CD4-positive, alpha-beta T cell treated with Interferon alpha-2 for 1 hour (primary cell): ENCODE measurements at regions not wholly inside any gene's neighbourhood (a gene's known extent, or its start where the extent isn't known, plus 50 kb on each side); places are given as distances from the start of the nearest gene placed in this dataset.
"Not testable (repeated sequence)": the region's sequence is repeated elsewhere in the genome, so short reads cannot be mapped to it uniquely, and the experiment has no call there.

Experiments
- DNase-seq, 2 donors: peaks; one replicate each; pipeline ENCODE4 v3.0.0-alpha.2; 2020 to 2022

DNA sequence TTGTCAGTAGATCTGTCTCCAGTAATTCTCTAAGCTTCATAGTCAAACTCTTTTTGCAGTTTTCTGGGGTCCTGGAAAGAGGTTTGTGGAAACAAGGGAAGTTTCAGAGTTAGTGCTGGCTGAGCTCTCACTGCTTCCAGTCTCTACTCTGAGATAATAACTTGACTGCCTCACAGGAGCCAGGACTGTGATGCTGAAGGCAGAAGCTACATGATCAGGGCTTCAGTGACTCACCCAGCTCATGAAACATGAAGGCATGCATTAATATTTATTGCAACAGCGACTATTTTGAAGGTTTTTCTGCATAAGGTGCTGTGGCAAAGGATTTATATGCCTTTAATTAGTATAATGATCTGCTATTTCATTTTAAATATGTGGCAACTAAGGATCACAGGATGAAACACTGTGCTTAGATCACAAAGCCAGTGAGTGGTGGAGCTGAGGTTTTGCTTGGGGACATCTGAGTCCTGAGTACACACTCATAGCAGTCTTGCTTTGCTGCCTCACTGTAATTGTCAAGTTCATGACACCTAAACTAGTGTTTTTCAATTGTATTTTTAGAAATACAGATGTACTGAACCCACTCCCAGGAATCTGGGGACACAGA, 448.4 kb upstream of the GCFC2 start:
- no peak for DNase-seq

DNA sequence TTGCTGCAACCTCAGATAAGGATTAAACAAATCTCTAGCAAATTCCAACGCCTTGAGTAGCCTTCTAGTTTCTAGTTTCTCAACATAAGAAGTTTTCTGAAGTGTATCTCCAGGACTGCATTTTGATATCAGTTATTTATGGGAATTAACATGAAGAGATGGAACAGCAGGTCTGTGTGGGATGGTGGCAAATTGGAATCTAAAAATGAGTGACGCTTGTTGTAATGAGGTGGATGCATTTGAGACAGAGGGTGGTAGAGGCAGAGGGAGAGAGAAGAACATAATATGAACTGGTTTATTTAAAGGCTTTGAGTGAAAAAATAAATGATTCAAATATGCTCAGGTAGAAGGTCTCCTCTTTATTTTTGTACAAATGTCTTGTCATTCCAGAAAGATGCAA, 446.8 kb upstream of the GCFC2 start:
- DNase-seq, result no peak

- DNase-seq, result no peak
These were observed 444.3 kb upstream of the GCFC2 start for GRCh38 chr2:76154981-76155380.

GRCh38 chr2:76149846-76150245, 439.1 kb upstream of the GCFC2 start:
- DNase-seq, result no peak

- not testable (repeated sequence) for DNase-seq
These were observed 428.6 kb upstream of the GCFC2 start for GRCh38 chr2:76139303-76139702.

GRCh38 chr2:76128622-76129021, 417.9 kb upstream of the GCFC2 start:
- DNase-seq, result no peak

DNA sequence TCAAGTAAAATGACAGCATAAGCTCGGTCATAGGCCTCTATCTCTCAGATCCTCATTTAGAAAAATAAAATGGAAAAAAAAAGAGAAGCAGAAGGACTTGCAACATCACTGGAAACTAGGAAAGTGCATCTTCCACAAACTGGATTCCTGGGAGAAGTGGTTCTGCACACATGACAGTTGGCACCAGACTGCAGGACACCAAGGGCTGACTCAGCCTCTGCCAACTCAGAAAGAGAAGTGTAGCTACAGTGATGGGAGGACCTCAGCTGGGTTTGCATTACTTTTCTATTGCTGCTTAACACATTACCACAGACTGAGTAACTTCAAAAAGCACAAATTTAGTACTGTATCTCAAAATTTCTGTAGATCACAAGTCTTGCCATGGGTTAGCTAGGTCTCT, 409.5 kb upstream of the GCFC2 start:
- DNase-seq, result no peak

- DNase-seq, result no peak
These were observed 379.0 kb upstream of the GCFC2 start for GRCh38 chr2:76089683-76090082.

DNA sequence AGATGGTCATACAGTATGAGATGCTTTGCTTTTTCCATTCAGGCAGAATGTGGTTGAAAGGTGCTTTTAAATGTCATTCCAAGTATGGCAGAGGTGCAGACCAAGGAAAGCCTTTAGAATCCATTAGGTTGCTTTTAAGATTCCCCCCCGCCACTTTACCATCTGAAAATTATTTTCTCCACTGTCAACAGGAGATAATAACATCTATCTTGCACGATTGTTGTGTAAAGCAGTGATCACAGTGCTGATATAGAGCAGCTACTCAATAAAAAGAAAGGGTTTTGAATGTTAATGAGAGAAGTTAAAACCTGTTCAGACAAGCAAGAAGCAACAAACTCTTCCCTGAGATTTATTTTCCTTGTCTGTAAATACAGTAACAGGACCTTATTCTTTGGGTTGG, 372.5 kb upstream of the GCFC2 start:
- DNase-seq, result no peak

DNA sequence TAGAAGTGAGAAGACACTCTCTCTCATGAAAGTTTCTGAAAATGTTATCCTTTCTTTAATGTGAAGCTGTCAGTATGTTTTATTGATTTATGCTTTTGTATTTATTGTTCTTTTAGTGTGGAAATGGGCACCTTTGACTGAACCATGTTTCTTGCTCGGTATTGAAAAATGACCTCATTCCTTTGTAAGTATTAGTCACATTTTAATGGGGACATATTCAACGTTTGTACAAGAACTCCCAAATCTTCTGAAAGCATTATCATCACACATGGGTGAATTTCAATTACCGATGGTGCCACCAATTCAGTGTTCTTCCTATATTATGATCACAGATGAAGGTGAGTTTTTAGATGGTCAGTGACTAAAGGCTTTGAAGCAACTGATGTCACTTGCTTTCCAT, 371.8 kb upstream of the GCFC2 start:
- no peak for DNase-seq

GRCh38 chr2:76080154-76080553, 369.4 kb upstream of the GCFC2 start:
- DNase-seq, result no peak

DNA sequence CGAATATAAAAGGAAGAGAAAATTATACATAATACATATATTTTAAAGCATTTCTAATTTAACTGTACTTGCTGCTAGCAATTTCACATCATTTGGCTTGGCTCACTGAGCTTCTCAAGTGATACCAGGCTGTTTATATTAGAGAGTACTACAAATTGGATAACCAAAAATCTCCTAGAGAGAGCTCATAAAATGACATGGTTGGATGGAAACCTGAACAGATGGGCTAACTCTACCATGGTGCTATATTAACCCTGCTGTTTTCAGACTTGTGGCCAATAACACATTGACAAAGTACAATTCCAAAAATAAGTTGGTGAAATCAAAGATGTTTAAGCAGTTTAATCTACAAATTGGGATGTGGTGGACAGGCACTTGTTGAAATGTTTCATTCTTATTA, 364.4 kb upstream of the GCFC2 start:
- DNase-seq, result no peak

- DNase-seq, result no peak
These were observed 363.4 kb upstream of the GCFC2 start for GRCh38 chr2:76073992-76074604.

- DNase-seq, result no peak
These were observed 339.5 kb upstream of the GCFC2 start for GRCh38 chr2:76050196-76050595.

- no peak for DNase-seq
These were observed 334.0 kb upstream of the GCFC2 start for GRCh38 chr2:76044701-76045100.

DNA sequence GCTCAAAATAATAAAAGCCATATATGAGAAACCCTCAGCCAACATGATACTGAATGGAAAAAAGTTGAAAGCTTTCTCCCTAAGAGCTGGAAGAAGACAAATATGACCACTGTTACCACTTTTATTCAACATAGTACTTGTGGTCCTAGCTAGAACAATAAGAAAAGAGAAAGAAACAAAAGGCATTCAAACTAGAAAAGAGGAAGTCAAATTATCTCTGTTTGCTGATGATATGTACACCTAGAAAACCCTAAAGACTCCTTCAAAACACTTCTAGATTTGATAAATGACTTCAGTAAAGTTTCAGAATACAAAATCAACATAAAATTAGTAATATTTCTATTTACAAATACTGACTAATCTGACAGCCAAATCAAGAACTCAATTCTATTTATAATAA, 328.8 kb upstream of the GCFC2 start:
- DNase-seq, result no peak

- no peak for DNase-seq
These were observed 317.0 kb upstream of the GCFC2 start for GRCh38 chr2:76027761-76028160.

GRCh38 chr2:76019128-76019527, 308.4 kb upstream of the GCFC2 start:
- no peak for DNase-seq

DNA sequence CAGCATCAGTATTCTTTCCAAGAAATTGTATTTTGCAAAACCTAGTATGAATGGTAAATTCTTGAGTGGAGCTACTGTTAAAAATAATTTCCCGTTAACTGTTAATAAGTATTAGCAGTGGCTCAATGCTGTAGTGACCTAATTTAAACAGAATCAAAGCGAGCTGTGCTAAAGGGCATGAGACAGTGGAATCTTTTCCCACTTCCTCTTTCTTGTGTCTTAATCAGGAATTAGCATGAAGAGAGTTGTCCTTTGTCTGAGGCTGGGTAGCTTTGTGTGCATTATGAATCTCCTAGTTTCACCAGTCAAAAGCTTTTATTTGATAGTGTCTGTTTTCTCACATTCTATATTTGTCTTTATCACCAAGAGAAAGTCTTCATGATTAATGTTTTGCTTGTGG, 298.8 kb upstream of the GCFC2 start:
- DNase-seq, result no peak

GRCh38 chr2:76008001-76008702, 297.4 kb upstream of the GCFC2 start:
- DNase-seq, result no peak

DNA sequence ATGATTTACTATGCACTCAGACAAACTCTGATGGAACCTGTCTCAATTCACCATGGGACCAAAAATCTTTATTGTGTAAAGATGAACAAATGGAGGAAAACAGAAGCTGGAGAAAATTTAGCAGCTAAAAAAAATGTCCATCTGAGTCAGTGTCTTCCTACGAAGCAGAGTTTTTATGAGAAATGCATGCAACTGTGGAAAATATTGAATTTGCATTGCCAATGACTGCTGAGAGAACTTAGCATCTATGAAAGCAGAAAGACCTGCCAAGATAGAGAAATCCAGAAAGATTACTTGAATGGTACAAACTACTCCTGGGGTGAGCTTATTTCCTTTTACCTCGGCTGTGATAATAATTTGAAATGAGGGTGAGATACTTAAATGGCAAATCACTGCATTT, 289.7 kb upstream of the GCFC2 start:
- DNase-seq, result no peak

- DNase-seq, result no peak
These were observed 287.7 kb upstream of the GCFC2 start for GRCh38 chr2:75998451-75998850.

DNA sequence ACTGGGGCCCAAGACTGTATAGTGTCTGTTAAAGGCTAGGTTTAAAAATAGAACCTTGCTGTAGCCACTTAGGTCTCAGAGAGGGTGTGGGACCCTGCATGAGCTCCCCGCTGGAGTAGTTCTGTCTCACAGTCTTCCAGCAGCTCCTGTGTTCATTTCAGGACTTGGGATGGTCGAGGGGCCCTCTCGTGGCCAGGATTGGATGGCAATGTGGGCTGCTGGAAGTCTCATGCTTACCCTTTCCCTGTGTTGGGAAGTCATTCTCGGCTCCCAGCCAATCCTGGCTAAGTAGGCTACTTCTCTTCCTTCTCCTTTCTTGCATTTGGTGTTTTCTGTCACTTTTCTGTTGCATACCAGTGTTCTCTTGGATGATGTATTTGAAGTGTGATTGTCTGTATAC, 284.0 kb upstream of the GCFC2 start:
- DNase-seq, result no peak

DNA sequence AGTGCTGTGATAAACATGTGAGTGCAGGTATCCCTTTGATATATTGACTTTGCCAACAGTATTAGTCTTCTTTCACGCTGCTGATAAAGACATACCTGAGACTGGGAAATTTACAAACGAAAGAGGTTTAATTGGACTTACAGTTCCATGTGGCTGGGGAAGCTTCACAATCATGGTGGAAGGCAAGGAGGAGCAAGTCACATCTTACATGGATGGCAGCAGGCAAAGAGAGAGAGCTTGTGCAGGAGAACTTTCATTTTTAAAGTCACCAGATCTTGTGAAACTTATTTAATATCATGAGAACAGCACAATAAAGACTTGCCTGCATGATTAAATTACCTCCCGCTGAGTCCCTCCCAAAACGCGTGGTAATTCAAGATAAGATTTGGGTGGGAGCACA, 277.9 kb upstream of the GCFC2 start:
- not testable (repeated sequence) for DNase-seq

- DNase-seq, result no peak
These were observed 275.9 kb upstream of the GCFC2 start for GRCh38 chr2:75986617-75987016.
